ENCODE measurements at regions not wholly inside any gene's neighbourhood (a gene's known extent, or its start where the extent isn't known, plus 50 kb on each side); places are given as distances from the start of the nearest gene placed in this dataset.

DNA sequence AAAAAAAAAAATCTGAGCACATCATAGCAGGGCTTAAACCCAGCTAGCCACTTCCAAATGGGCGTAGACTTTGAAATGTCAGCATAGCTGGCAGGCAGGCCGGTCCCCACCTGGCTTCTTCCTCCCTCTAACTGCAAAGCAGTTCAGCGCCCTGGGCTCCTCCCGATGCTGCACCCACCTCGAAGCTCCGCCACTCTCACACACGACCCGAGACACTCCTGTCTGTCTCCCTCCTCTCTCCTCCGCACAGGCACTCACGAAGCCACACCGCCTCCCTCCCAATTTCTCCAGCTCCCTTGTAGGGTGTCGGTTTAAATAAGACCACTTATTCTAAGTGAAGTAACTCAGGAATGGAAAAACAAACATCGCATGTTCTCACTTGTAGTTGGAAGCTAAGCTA lies 301.3 kb downstream of the NPHP4 start:
- Histone ChIP-seq H3K27ac (replicated peaks) (no peak overlapping the region), H3K4me1 (no peaks in the 10 kb centered on the region), H3K27me3 (ENCODE audit: low read depth) (peaks cover 78% of the 10 kb centered on the region), H3K36me3 (no peaks in the 10 kb centered on the region), H3K4me3 (no peak overlapping the region), H3K9me3 (replicated peaks) (no peaks in the 10 kb centered on the region)
- no peak for DNase-seq
- no peak for TF ChIP-seq CTCF (IDR thresholded peaks at IDR 0.05; ENCODE audit: borderline replicate concordance)
- intact Hi-C loops (cut with micrococcal nuclease), result no loop called here

GRCh38 chr1:5690291-5690690 lies 301.9 kb downstream of the NPHP4 start:
- Histone ChIP-seq H3K27me3 (ENCODE audit: low read depth) (peaks cover 78% of the 10 kb centered on the region), H3K27ac (replicated peaks) (no peak overlapping the region), H3K36me3 (no peaks in the 10 kb centered on the region), H3K4me3 (no peak overlapping the region), H3K4me1 (no peaks in the 10 kb centered on the region), H3K9me3 (replicated peaks) (no peaks in the 10 kb centered on the region)
- DNase-seq, result no peak
- TF ChIP-seq CTCF (IDR thresholded peaks at IDR 0.05; ENCODE audit: borderline replicate concordance), result no peak
- intact Hi-C loops (cut with micrococcal nuclease), result no loop called here

DNA sequence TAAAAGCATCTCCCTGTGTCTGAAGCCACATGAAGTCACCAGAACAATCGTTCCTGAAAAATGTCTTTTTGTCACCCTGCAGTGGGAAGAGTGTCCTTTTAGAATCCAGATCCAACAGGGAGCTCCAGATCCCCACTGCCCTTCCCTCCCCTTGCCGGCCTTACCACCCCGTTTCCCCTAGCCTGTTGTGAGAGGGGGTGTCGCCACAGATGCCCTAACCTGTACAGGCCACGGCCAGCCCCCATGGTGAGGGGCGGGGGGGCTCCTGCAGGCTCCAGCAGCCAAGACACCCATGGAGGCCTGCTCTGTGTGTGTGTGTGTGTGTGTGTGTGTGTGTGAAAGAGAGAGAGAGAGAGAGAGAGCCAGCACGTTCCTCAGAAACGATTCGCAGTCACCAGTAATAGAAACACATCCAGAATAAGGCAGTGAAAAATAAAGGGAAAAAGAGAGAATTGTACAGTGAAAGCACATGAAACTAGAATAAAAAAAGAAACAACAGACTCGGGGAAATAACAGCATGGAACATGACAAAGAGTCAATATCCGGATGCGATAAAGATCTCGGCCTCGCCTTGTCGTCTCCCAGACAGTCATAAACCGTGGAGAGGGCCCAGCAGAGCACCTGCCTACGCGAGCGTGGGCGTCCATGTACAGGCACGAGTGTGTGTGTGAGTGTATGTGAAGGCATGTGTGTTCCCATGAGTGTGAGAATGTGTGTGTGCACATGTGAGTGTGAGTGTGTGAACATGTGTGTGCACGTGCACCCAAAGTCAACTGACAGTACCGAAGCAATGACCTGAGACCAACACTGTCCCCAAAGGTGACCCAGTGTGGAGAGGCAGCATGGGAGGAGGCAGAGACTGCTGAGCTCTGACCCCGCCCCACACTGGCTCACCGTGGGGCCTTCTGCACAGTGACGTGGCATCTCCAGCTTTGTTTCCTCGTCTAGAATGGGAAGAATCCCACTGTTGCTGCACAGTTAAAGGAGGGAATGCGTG lies 303.8 kb downstream of the NPHP4 start:
- Histone ChIP-seq H3K9me3 (replicated peaks) (no peaks in the 10 kb centered on the region), H3K36me3 (no peaks in the 10 kb centered on the region), H3K4me3 (no peak overlapping the region), H3K27ac (replicated peaks) (no peak overlapping the region), H3K27me3 (ENCODE audit: low read depth) (peaks cover 86% of the 10 kb centered on the region), H3K4me1 (no peaks in the 10 kb centered on the region)
- no peak for TF ChIP-seq CTCF (IDR thresholded peaks at IDR 0.05; ENCODE audit: borderline replicate concordance)
- DNase-seq, result no peak
- intact Hi-C loops (cut with micrococcal nuclease), result no loop called here

DNA sequence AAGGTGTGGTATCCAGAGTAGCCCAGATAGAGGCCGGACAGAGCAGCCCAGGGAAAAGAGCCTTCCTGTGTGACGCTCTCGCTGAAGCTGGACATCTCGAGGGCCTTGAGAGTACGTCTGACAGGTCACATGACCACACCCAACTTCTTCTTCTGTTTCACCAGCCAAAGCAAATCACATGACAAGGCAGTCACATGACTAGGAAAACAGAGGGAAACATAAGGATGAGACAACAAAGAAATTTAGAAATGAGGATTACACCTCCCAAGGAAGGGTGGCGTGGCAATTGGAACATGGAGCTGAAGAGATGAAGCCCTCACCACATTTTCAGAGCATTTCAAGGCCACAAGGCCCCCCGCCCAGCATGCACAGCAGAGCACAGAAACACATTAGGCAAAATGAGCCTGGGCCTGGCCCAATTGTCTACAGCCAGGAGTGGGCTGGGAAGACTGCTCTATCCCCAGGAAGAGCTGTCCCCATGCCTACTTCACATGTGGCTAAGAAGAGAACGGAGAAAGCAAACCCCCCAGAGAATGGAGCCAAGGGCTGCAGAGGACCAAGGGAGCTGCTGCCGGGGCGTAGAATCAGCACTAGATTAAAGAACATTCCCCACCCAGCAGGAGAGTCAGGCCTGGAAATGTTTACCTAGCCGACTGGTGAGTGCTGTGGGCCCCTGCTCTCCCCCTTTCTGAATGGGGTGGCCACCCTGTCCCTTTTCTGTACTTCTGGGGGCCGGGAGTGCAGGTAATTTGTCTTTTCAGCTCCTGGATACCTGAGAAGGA lies 305.1 kb downstream of the NPHP4 start:
- Histone ChIP-seq H3K4me1 (no peaks in the 10 kb centered on the region), H3K9me3 (replicated peaks) (no peaks in the 10 kb centered on the region), H3K27ac (replicated peaks) (no peak overlapping the region), H3K4me3 (no peak overlapping the region), H3K27me3 (ENCODE audit: low read depth) (peaks cover 79% of the 10 kb centered on the region), H3K36me3 (no peaks in the 10 kb centered on the region)
- DNase-seq, result no peak
- intact Hi-C loops (cut with micrococcal nuclease), result no loop called here
- TF ChIP-seq CTCF (IDR thresholded peaks at IDR 0.05; ENCODE audit: borderline replicate concordance), result no peak

DNA sequence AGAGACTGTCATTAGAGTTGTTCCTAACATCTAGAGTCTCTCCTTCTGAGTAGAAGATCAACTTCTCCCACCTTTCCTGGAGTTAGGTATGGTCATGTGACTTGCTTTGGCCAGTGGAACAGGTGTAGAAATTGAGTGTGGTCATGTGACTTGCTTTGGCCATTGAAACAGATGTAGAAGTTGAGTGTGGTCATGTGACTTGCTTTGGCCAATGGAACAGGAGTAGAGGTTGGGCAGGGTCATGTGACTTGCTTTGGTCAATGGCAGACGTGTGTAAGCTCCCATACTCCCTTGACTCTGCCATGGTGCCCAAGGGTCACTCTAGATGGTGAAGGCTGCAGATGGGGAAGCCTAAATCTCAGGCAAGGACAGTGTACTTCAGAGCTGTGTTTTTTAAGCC lies 306.0 kb downstream of the NPHP4 start:
- no peak for TF ChIP-seq CTCF (IDR thresholded peaks at IDR 0.05; ENCODE audit: borderline replicate concordance)
- H3K27me3 ChIP-seq (ENCODE audit: low read depth), result peaks cover 70% of the 10 kb centered on the region
- H3K4me1 ChIP-seq, result no peaks in the 10 kb centered on the region
- no peak for DNase-seq
- no peaks in the 10 kb centered on the region for H3K36me3 ChIP-seq
- H3K27ac ChIP-seq (replicated peaks), result no peak overlapping the region
- H3K9me3 ChIP-seq (replicated peaks), result no peaks in the 10 kb centered on the region
- no peak overlapping the region for H3K4me3 ChIP-seq
- intact Hi-C loops (cut with micrococcal nuclease), result no loop called here
